Activated CD4-positive, alpha-beta T cell treated with anti-CD3 and anti-CD28 coated beads, Interleukin-2, amount 50 U/mL, for 16 hours (primary cell): ENCODE measurements at regions not wholly inside any gene's neighbourhood (a gene's known extent, or its start where the extent isn't known, plus 50 kb on each side); places are given as distances from the start of the nearest gene placed in this dataset.
"Not testable (repeated sequence)": the region's sequence is repeated elsewhere in the genome, so short reads cannot be mapped to it uniquely, and the experiment has no call there.

ENCODE experiments used
- DNase-seq: peaks from one replicate; pipeline ENCODE4 v3.0.0-alpha.2; 2020

GRCh38 chr1:211206981-211207380 is 52.2 kb upstream of the RCOR3 start:
- DNase-seq: no peak

GRCh38 chr1:211200311-211200710 is 58.9 kb upstream of the RCOR3 start:
- no peak for DNase-seq

GRCh38 chr1:211198880-211199279 is 60.3 kb upstream of the RCOR3 start:
- no peak for DNase-seq

GRCh38 chr1:211198111-211198510 is 61.1 kb upstream of the RCOR3 start:
- DNase-seq: no peak

GRCh38 chr1:211196880-211197279 is 62.3 kb upstream of the RCOR3 start:
- no peak for DNase-seq

- DNase-seq: no peak
Observed at GRCh38 chr1:211194826-211195225, 60.9 kb upstream of the KCNH1 start.

GRCh38 chr1:211192227-211192626 is 58.3 kb upstream of the KCNH1 start:
- peak; percentile 46 for DNase-seq

GRCh38 chr1:211188721-211189120 is 54.8 kb upstream of the KCNH1 start:
- not testable (repeated sequence) for DNase-seq

GRCh38 chr1:211183747-211184313 is 49.9 kb upstream of the KCNH1 start:
- no peak for DNase-seq
